Naive thymus-derived CD8-positive, alpha-beta T cell (primary cell): ENCODE measurements at regions not wholly inside any gene's neighbourhood (a gene's known extent, or its start where the extent isn't known, plus 50 kb on each side); places are given as distances from the start of the nearest gene placed in this dataset.
A peak's percentile ranks its signal among the peaks of the same experiment; 100 is the strongest.

Experiments used
- ATAC-seq, 2 donors: fragments of 150-1000 bp; cut with Tn5 transposase in 1 of 2; sonication (Bioruptor Pico), chemical (Tn5 transposase) in 1 of 2; 1 replicate in 1 of 2; 2 replicates in 1 of 2; pipeline ENCODE4 v1.10.0; 2021; ENCODE audit warnings: mild to moderate bottlenecking in 2 of 2, moderate library complexity in 2 of 2
- POLR2A ChIA-PET: fragments of 350-600 bp; sonication (Branson Sonifier 250); formaldehyde crosslinking; loops from one replicate; lab custom pipeline; 2021; ENCODE audit warnings: antibody characterized with exemption; lab: Charles Lee
- DNase-seq, 10 donors: peaks; one replicate each; pipeline versions ENCODE4 v3.0.0 to v3.0.0-alpha.2; 2020 to 2022
- H3K27ac Mint-ChIP-seq, 10 donors: one replicate each; pipeline ENCODE4 v1.8.0; 2020 to 2022; ENCODE audit warnings: mild to moderate bottlenecking in 10 of 10, mixed read lengths in 10 of 10, moderate library complexity in 4 of 10, inconsistent platforms in 1 of 10
- H3K27me3 Mint-ChIP-seq, 5 donors: one replicate each; pipeline ENCODE4 v1.8.0; 2021 to 2022; ENCODE audit warnings: mixed read lengths in 5 of 5
- H3K36me3 Mint-ChIP-seq, 3 donors: one replicate each; pipeline ENCODE4 v1.8.0; 2020 to 2022; ENCODE audit warnings: mixed read lengths in 3 of 3, mild to moderate bottlenecking in 2 of 3, inconsistent platforms in 1 of 3
- H3K4me1 Mint-ChIP-seq, 4 donors: one replicate each; pipeline ENCODE4 v1.8.0; 2021 to 2022; ENCODE audit warnings: mixed read lengths in 4 of 4
- H3K4me3 Mint-ChIP-seq, 10 donors: one replicate each; pipeline ENCODE4 v1.8.0; 2020 to 2022; ENCODE audit warnings: mild to moderate bottlenecking in 10 of 10, mixed read lengths in 10 of 10, moderate library complexity in 6 of 10, inconsistent platforms in 1 of 10
- H3K9me3 Mint-ChIP-seq, 9 donors: one replicate each; pipeline ENCODE4 v1.8.0; 2020 to 2022; ENCODE audit warnings: mixed read lengths in 9 of 9, mild to moderate bottlenecking in 3 of 9, inconsistent platforms in 1 of 9, moderate library complexity in 1 of 9

DNA sequence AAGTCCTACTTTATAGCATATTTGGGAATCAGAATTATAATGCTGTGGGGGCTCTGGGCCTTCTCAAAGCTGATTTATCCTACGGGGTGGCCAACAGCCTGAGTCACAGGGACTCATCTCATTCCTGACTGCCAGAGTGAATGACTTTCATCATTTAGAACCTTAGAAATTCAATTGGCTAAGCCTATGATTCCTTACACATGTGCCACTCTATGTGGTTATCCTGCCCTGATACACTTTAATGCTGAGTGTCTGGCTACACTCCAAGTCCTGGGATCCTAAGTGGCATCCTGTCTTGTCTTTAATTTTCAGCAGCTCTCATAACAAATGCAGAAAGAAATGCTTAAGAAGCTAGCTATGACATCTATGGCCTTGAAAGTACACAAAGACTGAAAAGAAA, 75.2 kb upstream of the FREM1 start:
- no peak for DNase-seq
- H3K4me3 Mint-ChIP-seq: no peak overlapping the region
- peaks cover 0 to 4% (median 0%) of the 10 kb centered on the region in 5 donors for H3K27me3 Mint-ChIP-seq
- no peak overlapping the region for H3K27ac Mint-ChIP-seq
- no peak for ATAC-seq
- peaks cover 0 to 7% (median 2%) of the 10 kb centered on the region in 4 donors for H3K4me1 Mint-ChIP-seq
- POLR2A ChIA-PET: no interaction called here
- H3K36me3 Mint-ChIP-seq: peaks cover 0 to 3% (median 0%) of the 10 kb centered on the region in 3 donors
- H3K9me3 Mint-ChIP-seq: peaks cover 0 to 7% (median 0%) of the 10 kb centered on the region in 9 donors

DNA sequence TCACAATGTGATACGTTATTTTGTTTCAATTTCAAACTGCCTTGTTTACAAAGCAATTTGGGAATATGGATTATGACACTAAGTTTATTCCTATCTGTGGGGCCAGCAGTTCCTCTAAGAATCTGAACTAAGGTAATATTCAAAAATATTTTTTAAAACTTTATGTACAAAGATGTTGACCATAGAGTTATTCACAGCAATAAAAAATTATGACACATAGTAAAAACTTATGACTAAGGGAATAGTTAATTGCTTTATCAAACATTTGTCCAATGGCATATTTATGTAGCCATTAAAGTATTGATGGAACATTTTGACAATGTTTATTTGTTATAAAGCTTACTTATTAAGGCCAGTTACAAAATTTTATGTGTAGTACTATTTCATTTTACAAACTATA, 73.4 kb upstream of the FREM1 start:
- no peak overlapping the region for H3K27ac Mint-ChIP-seq
- POLR2A ChIA-PET: no interaction called here
- peaks cover 0 to 4% (median 0%) of the 10 kb centered on the region in 5 donors for H3K27me3 Mint-ChIP-seq
- no peak overlapping the region for H3K4me3 Mint-ChIP-seq
- H3K4me1 Mint-ChIP-seq: peaks cover 0 to 7% (median 2%) of the 10 kb centered on the region in 4 donors
- H3K36me3 Mint-ChIP-seq: peaks cover 0 to 3% (median 0%) of the 10 kb centered on the region in 3 donors
- peaks cover 0 to 8% (median 0%) of the 10 kb centered on the region in 9 donors for H3K9me3 Mint-ChIP-seq
- DNase-seq (no peak), ATAC-seq (no peak)

DNA sequence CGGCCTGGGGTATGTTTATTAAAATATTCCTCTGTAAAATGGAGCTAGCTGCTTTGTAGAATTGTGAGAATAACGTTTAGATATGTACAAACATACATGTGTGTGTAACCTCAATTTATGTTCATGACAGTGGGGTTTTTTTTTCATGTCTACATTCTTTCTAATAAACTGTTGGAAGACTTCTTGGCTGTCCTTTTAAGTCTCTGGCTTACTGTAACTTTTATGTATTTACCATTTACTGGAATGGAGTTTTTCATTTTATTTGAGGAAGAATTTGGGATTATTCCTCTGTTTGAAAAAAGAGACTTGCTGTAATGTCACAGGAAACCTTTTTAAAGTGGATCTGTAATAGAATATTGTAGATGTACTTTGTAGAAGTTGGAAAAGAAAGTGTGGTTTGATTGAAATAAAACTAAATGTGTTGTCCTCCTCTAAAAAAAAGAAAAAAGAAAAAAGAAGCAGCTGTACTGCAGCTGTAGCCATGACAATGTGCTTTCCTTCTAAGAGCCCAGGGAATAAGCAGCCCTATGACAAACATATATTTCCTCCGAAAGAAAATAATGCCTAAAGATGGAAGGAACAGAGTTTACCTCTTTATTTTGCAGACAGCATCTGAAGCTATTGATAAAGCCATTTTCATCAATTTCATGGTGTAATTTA, 71.2 kb upstream of the FREM1 start:
- Mint-ChIP-seq H3K27me3 (peaks cover 0 to 4% (median 0%) of the 10 kb centered on the region in 5 donors), H3K9me3 (peaks cover 0 to 12% (median 2%) of the 10 kb centered on the region in 9 donors), H3K27ac (peak overlapping the region in 1 of 10 donors; percentile 9), H3K4me3 (no peak overlapping the region), H3K36me3 (peaks cover 0 to 3% (median 0%) of the 10 kb centered on the region in 3 donors), H3K4me1 (no peaks in the 10 kb centered on the region)
- no peak for DNase-seq
- POLR2A ChIA-PET: no interaction called here
- ATAC-seq: no peak

DNA sequence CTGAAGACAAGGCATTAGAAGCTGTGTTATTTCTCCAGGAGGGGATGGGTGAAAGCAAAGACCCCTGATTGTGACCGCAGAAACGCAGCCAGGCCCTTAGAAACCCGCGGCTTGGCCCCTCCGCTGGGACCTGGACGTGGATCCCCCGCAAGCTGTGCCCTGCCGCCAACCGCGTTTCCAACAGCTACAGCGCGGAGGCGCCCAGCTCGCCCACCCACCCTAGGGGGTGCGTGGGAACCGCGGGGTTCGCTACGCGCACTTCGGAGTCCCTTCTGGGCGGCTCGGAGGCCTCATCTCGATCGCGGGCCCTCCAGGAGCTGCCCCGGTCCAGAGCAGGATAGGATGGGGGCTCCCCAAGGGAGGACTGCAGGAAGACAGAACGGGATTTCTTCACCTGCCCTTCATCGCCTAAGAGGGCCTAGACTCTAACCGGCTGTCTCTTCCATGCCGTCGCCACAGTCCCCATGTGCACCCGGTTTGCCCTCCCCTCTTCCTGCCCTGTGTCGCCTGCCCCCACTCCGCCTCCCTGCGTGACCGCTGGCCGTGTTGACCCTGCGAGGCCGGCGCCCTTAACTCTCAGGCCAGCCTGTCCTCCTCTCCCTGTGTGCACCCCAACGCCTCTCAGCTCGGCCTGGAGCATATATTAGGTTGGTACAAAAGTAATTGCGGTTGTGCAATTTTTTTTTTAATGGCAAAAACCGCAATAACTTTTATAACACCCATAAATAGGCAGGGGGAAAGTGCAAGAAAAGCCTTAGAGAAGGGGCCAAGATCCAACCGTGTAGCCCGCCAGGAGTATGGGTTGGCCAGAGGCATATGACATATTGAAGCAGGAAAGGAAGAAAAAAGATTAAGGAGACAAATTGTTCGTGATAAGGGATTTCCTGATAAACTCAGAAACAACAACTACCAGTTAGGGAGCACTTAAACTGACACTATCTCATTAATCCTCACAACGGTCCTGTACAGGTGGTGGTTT, 68.1 kb upstream of the FREM1 start:
- DNase-seq: no peak
- Mint-ChIP-seq H3K9me3 (peaks cover 0 to 13% (median 2%) of the 10 kb centered on the region in 9 donors), H3K27me3 (peaks cover 0 to 4% (median 1%) of the 10 kb centered on the region in 5 donors), H3K36me3 (peaks cover 0 to 3% (median 0%) of the 10 kb centered on the region in 3 donors), H3K27ac (no peak overlapping the region), H3K4me1 (no peaks in the 10 kb centered on the region), H3K4me3 (no peak overlapping the region)
- POLR2A ChIA-PET: no interaction called here
- ATAC-seq: no peak

DNA sequence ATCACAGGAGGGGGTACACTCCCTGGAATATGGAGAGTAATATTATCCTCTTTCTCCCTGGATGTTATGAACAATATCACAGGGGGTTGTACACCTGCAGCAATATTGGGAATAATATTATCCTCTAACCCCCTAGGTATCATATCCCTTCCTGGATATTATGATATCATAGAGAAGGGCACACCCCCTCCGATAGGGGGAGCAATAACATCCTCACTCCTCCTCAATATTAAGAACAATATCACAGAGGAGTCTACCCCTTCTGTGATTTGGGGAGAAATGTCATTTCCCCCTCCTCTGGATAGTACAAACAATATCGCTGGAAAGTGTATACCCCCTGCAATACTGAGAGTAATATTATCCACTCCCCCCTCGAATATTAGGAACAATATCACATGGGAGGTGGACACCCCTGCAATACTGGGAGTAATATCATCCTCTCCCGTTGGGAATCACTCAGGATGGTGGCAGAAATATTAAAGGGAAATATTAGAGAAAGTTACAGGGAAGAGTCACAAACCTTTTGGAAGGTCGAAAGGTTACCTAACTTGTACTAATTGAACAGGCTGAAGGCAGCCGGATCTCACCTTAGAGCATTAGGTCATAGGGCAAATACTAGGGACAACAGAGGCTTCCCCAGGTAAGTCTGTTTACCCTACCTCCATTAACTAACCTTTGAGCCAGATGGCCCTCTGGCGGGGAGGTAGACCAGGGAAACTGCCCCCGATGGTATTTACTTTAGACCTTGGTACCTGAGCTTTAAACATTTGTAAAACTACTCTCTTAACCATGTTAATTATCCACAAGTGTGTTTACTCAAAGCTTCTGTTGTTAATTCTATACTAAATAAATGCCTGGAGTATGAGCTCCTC, 57.5 kb upstream of the FREM1 start:
- Mint-ChIP-seq H3K27ac (no peak overlapping the region), H3K4me1 (no peaks in the 10 kb centered on the region), H3K36me3 (no peaks in the 10 kb centered on the region), H3K9me3 (peaks cover 0 to 13% (median 9%) of the 10 kb centered on the region in 9 donors), H3K27me3 (peaks cover 0 to 52% (median 5%) of the 10 kb centered on the region in 5 donors), H3K4me3 (no peak overlapping the region)
- DNase-seq: no peak
- no peak for ATAC-seq
- POLR2A ChIA-PET: no interaction called here

DNA sequence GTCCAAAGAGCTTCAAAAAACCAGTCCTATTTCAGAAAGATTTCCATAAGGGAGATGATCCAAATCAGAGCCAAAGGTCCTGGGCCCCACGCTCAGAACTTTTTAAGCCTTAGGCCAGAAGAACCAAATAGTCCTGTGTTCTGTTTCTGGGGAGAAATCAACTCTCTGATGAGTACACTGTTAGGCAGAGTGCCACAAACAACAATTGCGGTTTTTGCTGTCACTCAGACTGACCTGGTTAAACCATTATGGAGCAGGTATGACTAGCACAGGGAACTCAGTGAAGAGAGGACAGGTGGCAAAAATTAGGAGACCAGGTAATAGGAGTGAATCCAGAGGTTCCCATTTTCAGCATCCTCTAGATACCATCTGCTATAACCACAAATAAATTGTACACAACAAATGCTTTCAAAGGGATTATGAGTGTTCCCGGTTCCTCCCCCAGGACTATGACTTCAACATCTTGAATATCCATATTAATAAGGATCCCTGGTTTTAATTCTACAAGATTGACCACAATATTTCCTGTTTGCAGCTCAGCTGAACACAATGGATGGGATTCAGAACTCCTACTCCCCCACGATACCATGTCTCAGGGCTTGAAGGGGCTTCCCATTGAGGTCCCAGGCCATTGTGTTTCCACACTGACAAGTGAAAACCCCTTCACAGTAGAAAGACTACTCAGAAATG, 52.1 kb upstream of the FREM1 start:
- Mint-ChIP-seq H3K27ac (peak overlapping the region in 1 of 10 donors; percentile 30), H3K4me3 (no peak overlapping the region), H3K27me3 (peaks cover 0 to 23% (median 5%) of the 10 kb centered on the region in 5 donors), H3K36me3 (no peaks in the 10 kb centered on the region), H3K4me1 (peaks cover 0 to 6% (median 3%) of the 10 kb centered on the region in 4 donors), H3K9me3 (no peaks in the 10 kb centered on the region)
- POLR2A ChIA-PET: no interaction called here
- ATAC-seq (no peak), DNase-seq (no peak)

DNA sequence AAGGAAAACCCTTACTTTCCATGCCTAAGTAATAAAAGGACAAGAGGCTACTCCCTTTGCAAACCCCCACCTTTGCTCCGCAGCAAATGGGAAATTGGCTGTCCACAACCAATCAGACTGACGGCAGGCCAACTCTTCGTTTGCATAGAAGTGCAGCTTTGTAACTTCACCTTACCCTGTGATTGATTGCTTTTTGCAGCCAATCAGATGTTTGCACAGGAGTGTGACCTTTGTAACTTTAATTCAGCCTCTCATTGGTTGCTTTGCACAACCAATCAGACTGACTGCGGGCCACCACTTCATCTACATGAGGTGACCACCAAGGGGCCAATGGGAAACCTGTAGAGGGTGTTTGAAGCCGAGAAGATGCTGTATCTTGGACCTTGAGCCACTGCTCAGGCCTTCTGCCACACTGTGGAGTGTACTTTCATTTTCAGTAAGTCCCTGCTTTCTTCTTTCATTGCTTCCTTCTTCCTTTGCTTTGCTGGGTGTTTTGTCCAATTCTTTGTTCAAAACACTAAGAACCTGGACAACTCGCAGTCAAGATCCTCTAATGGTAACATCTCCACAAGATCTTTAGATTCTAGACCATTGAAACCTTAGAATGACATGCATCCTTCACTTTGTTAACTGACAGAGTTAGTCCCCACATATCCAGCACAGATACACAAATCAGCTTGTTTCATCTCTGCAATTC, 51.3 kb upstream of the FREM1 start:
- H3K27ac Mint-ChIP-seq: peak overlapping the region in 1 of 10 donors; percentile 30
- DNase-seq (no peak), ATAC-seq (no peak)
- H3K27me3 Mint-ChIP-seq: peaks cover 0 to 15% (median 5%) of the 10 kb centered on the region in 5 donors
- H3K4me3 Mint-ChIP-seq: no peak overlapping the region
- peaks cover 0 to 6% (median 3%) of the 10 kb centered on the region in 4 donors for H3K4me1 Mint-ChIP-seq
- no peaks in the 10 kb centered on the region for H3K36me3 Mint-ChIP-seq
- POLR2A ChIA-PET: no interaction called here
- no peaks in the 10 kb centered on the region for H3K9me3 Mint-ChIP-seq

DNA sequence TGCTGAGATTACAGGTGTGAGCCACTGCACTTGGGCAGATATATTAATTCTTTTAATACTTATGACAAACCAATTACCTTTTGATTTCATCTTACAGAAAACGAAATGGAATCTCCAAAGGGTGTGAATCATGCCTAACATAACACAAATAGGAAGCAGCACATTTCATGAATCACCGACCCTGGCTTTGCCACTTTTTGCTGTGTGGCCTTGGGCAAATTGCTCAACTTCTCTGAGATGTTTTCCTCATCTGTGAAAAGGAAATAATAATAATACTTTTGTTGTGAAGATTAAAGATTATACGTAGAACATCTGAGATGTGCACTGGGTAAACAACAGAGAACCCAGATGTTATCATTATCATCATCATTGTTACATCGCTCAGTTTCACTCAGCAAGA, 50.7 kb upstream of the FREM1 start:
- H3K4me3 Mint-ChIP-seq: no peak overlapping the region
- no peak for DNase-seq
- POLR2A ChIA-PET: no interaction called here
- no peak for ATAC-seq
- peaks cover 0 to 6% (median 3%) of the 10 kb centered on the region in 4 donors for H3K4me1 Mint-ChIP-seq
- H3K27me3 Mint-ChIP-seq: peaks cover 0 to 12% (median 4%) of the 10 kb centered on the region in 5 donors
- no peaks in the 10 kb centered on the region for H3K9me3 Mint-ChIP-seq
- H3K27ac Mint-ChIP-seq: no peak overlapping the region
- no peaks in the 10 kb centered on the region for H3K36me3 Mint-ChIP-seq
